Endothelial cell of umbilical vein (primary cell): ENCODE measurements at regions not wholly inside any gene's neighbourhood (a gene's known extent, or its start where the extent isn't known, plus 50 kb on each side); places are given as distances from the start of the nearest gene placed in this dataset.

Experiments used
- CTCF ChIP-seq, 2 donors: IDR thresholded peaks; 1 replicate in 1 of 2; 2 replicates in 1 of 2; pipeline ENCODE4 v1.5.1; 2011; ENCODE audit warnings: low read length in 2 of 2, mild to moderate bottlenecking in 2 of 2, moderate library complexity in 2 of 2, control low read depth in 1 of 2, inconsistent platforms in 1 of 2, low read depth in 1 of 2; ENCODE audit not compliant: insufficient read depth in 1 of 2; ENCODE audit errors: extremely low read depth in 1 of 2
- EZH2 ChIP-seq: IDR thresholded peaks from 2 replicates; pipeline ENCODE4 v1.6.1; 2012; ENCODE audit warnings: borderline replicate concordance, low read depth, mild to moderate bottlenecking, moderate library complexity, low read length, inconsistent platforms; ENCODE audit not compliant: severe bottlenecking
- FOS ChIP-seq: IDR thresholded peaks from 2 replicates; pipeline ENCODE4 v1.6.1; 2011; ENCODE audit warnings: mild to moderate bottlenecking, low read length, moderate library complexity, borderline replicate concordance; ENCODE audit not compliant: insufficient read depth
- MAX ChIP-seq: IDR thresholded peaks from 2 replicates; pipeline ENCODE4 v1.6.1; 2011; ENCODE audit not compliant: insufficient read depth, insufficient read length
- POLR2A ChIP-seq: IDR thresholded peaks from 2 replicates; pipeline ENCODE4 v1.6.1; 2012; ENCODE audit warnings: low read depth, mild to moderate bottlenecking, control low read depth, low read length
- POLR2AphosphoS5 ChIP-seq: IDR thresholded peaks from 2 replicates; pipeline ENCODE4 v1.6.1; 2012; ENCODE audit warnings: low read depth, mild to moderate bottlenecking, control low read depth, low read length, moderate library complexity; ENCODE audit not compliant: insufficient read depth

- TF ChIP-seq CTCF (IDR thresholded peaks at IDR 0.05; ENCODE audit: extremely low read depth in 1 of 2, insufficient read depth in 1 of 2, low read depth in 1 of 2, low read length in 2 of 2): no peak
- TF ChIP-seq POLR2AphosphoS5: no peak
- TF ChIP-seq EZH2: no peak
- no peak for TF ChIP-seq MAX
- TF ChIP-seq POLR2A: no peak
- no peak for TF ChIP-seq FOS
These were observed 1679.3 kb downstream of the LRRC4C start for GRCh38 chr11:39780131-39780530.
